Upper lobe of left lung (tissue), 4 donors: ENCODE measurements at regions not wholly inside any gene's neighbourhood (a gene's known extent, or its start where the extent isn't known, plus 50 kb on each side); places are given as distances from the start of the nearest gene placed in this dataset.

Source experiments
- CTCF ChIP-seq, 6 experiments: fragments of 450-650 bp in 4 of 6; fragments of 200-600 bp in 2 of 6; sonication (generic) in 2 of 6; IDR thresholded peaks; one replicate each; pipeline ENCODE4 v1.5.1; 2016 to 2019; ENCODE audit warnings: antibody characterized with exemption in 6 of 6
- POLR2A ChIP-seq, 4 donors: fragments of 450-650 bp; IDR thresholded peaks; one replicate each; pipeline ENCODE4 v1.5.1; 2016 to 2017; ENCODE audit warnings: antibody characterized with exemption in 4 of 4, mild to moderate bottlenecking in 2 of 4

GRCh38 chr5:145502906-145503305 is 332.2 kb downstream of the PRELID2 start:
- TF ChIP-seq CTCF (IDR thresholded peaks at IDR 0.05) (no peak), POLR2A (IDR thresholded peaks at IDR 0.05) (no peak)
